ENCODE measurements at regions not wholly inside any gene's neighbourhood (a gene's known extent, or its start where the extent isn't known, plus 50 kb on each side); places are given as distances from the start of the nearest gene placed in this dataset.

GRCh38 chr5:136676685-136677084 lies 311.3 kb upstream of the TRPC7 start:
- in situ Hi-C loops (cut with MboI; ENCODE audit: low sequenced_read_pairs), result no loop called here
- Histone ChIP-seq H2AK5ac (ENCODE audit: low read depth, low read length) (no peak overlapping the region), H3K14ac (replicated peaks; ENCODE audit: low read depth, low read length) (no peak overlapping the region), H3K4me2 (ENCODE audit: low read depth, low read length) (no peak overlapping the region), H2BK5ac (ENCODE audit: low read depth, low read length, poor library complexity, severe bottlenecking) (no peak overlapping the region), H3K56ac (ENCODE audit: extremely low read depth, insufficient read depth, low read length) (no peak overlapping the region), H3K23ac (ENCODE audit: low read depth, low read length) (no peak overlapping the region), H3K18ac (ENCODE audit: low read depth, low read length) (no peak overlapping the region), H3K4me1 (ENCODE audit: control insufficient read depth, insufficient read depth, low read length) (no peaks in the 10 kb centered on the region), H2BK20ac (ENCODE audit: low read depth, low read length) (no peak overlapping the region), H3K9me1 (ENCODE audit: insufficient read depth, low read length) (no peaks in the 10 kb centered on the region), H3K9ac (ENCODE audit: low read depth, low read length) (no peak overlapping the region), H2BK15ac (ENCODE audit: low read depth, low read length) (no peak overlapping the region), H2AFZ (replicated peaks; ENCODE audit: low read length, poor library complexity) (no peak overlapping the region), H3K4me3 (ENCODE audit: insufficient read depth, low read depth, low read length) (no peak overlapping the region), H3K79me1 (ENCODE audit: low read depth in 1 of 2, low read length in 2 of 2) (no peaks in the 10 kb centered on the region), H3K27ac (ENCODE audit: insufficient read depth, low read length) (no peak overlapping the region), H4K20me1 (ENCODE audit: insufficient read depth, low read length) (no peaks in the 10 kb centered on the region), H3K27me3 (ENCODE audit: control insufficient read depth, insufficient read depth, low read length) (no peaks in the 10 kb centered on the region), H2AK9ac (replicated peaks; ENCODE audit: low read depth, low read length, poor library complexity) (no peak overlapping the region), H4K8ac (ENCODE audit: low read depth in 2 of 2, low read length in 2 of 2) (no peak overlapping the region), H2BK120ac (ENCODE audit: low read depth, low read length) (no peak overlapping the region), H4K5ac (ENCODE audit: low read depth, low read length) (no peak overlapping the region), H3K9me3 (ENCODE audit: control insufficient read depth, insufficient read depth, low read length) (peaks cover 2% of the 10 kb centered on the region; the same call in 1 of the 2 replicates), H3K4ac (ENCODE audit: low read depth, low read length) (no peak overlapping the region), H3K36me3 (ENCODE audit: control insufficient read depth, insufficient read depth, low read length) (no peaks in the 10 kb centered on the region), H4K91ac (ENCODE audit: insufficient read depth, low read depth, low read length) (no peak overlapping the region)
- peak; percentile 31; the same call in 1 of the 2 replicates for ATAC-seq (ENCODE audit: low read depth)
- WGBS, 2 experiments (ENCODE audit: extremely low coverage in 2 of 2, insufficient read length in 1 of 2), result 20% methylated on average over 1 of the region's 3 CpGs; no CpG with 5 or more reads in 1 of the 2 experiments
- POLR2A ChIA-PET (ENCODE audit: unreplicated experiment), result no interaction called here
- intact Hi-C loops (cut with micrococcal nuclease), result no loop called here
- no peak for TF ChIP-seq RAD21 (IDR thresholded peaks at IDR 0.05; ENCODE audit: low read length)
- CTCF ChIA-PET, result no interaction called here
- dilution Hi-C loops (cut with HindIII; ENCODE audit: low sequenced_read_pairs, unreplicated experiment), result no loop called here
- BruUV-seq (replicated peaks), result no TSS peak
- DNase-seq, result no peak

Measured in IMR-90 (cell line).